Epidermal melanocyte (primary cell): ENCODE measurements at regions not wholly inside any gene's neighbourhood (a gene's known extent, or its start where the extent isn't known, plus 50 kb on each side); places are given as distances from the start of the nearest gene placed in this dataset.

Source experiments
- DNase-seq: peaks from one replicate; pipeline ENCODE4 v3.0.0; 2011; ENCODE audit warnings: low spot score; ENCODE audit not compliant: insufficient read length

DNA sequence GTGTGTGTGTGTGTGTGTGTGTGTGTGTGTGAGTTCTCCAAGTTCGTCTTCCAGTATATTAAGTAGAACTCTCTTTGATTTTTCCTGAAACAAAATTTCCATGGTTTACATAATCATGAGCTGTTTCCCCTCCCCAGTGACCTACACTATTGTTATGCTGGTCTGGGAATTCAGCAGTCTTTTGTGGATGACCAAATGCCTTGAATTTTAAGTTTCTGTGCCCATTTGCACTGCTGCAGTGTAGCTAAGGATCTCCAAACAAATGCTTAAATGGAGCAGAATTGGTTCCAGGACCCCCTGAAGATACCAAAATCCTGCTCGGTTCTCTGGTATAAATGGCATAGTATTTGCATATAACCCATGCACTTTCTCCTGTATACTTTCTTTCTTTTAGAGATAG, 77.2 kb upstream of the SLC34A2 start:
- no peak for DNase-seq

DNA sequence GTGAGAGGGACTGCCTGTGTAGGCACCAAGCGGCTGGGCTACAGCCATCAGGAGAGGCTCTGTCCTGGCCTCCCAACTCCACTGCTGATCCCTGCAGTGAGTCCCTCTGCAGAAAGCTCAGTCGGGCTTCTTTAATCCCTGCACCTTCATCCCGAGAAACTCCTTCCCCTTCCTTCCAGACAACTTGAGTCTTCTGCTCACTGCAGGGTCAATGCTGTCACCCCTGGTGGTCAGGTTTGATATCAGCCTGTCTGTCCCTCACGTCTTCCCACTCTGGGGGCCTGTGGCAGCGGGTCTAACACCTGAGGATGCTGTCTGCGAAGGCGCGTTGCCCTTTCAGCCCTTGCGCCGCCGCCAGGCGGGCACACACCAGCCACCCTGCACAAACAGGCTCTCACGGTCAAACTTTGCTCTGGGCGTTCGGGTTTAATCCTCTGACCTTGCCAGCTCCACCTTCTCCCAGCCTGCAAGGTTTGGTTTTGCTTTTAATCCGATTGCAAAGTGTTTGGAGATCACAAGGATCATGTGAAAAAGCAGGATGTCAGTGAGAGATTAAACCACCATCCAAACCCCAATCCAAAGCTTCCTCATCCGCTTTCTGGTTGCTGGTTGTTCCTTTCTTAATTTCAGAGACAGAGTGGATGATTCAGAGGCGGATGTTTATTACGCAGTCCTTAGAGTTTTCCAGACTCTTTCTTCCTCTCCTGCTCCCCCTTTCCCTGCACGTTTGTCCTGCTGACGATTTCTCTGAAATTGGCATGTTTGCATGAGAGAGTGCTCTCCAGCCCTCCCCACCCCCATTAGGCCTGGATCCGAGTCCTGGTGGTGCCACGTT, 74.8 kb upstream of the SLC34A2 start:
- DNase-seq = no peak

DNA sequence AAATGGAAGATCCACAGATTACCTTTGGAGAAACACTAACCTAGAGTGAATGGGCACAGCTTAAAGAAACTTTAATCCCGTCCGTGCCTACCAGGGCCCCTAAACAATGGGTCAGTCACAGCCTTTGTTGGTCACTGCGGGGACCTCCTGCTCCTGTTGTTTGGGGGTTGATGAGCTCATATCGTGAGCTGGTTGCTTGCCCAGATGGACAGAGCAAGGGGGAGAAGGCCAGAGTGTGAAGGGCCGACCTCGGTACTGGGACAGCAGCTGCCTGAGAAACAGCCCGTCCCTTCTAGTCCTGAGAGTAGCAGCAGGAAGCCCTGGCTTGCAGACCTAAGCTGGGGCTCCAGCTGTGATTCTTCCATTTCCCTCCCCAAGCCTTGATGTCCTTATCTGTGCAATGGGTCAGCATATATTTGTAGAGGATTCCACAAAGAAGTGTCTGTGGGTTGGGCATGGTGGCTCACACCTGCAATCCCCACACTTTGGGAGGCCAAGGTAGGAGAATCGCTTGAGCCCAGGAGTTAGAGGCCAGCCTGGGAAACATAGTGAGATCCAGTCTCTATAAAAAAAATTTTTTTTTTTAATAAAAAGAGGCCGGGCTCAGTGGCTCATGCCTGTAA, 69.6 kb upstream of the SLC34A2 start:
- no peak for DNase-seq

DNA sequence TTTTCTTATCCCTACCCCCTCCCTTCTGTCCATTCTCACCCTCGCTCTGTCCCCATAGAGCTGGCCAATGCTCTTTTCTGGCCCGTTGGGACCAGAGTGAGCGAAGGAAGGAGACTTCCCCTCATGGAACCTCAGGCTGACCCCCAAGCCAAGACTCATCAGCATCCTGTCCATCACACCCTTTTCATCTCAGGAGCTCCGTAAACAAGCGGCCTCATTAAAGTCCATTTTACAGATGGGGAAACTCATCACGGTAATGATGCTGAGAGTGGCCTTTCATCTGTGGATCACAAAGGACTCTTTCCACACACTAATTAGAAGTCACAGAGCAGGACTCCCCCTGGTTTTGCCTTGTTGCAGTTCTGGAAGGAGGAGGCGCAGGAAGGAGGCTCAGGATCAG, 67.4 kb upstream of the SLC34A2 start:
- no peak for DNase-seq

DNA sequence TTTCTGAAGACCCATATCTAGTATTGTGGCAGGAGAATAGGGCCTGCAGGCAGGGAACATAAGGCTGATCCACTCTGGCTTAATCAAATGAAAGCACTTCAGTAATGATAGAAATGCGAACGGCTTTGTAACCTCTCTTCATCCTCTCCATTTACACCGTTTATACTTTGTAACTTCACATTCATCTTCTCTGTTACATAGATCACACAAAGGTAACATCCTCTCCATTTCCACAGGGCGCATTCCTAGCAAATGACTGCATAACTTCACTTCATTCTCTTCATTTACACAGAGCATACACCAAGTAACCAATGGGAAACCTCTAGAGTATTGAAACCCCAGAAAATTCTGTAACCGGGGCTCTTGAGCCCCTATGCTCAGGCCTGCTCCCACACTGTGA, 65.5 kb upstream of the SLC34A2 start:
- no peak for DNase-seq

DNA sequence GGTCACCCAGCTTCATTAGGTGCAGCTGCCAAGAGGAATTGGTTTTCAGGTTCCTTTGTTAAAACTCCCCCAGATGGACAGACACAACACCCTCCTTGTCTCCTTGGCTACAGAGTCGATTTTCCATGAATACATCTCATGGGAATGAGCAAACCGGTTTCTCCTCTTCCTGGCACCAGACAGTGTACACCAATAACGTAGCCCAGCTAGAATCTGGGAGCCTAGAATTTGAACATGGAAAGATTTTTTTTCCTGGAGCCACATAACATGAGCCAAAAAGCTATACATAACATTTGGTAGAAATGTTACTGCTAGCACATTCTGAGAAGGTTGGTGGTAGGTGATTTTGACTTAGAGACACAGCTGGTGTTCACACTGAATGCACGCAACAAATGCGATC, 62.9 kb upstream of the SLC34A2 start:
- DNase-seq = no peak
